ENCODE measurements at regions not wholly inside any gene's neighbourhood (a gene's known extent, or its start where the extent isn't known, plus 50 kb on each side); places are given as distances from the start of the nearest gene placed in this dataset.

- no peak for TF ChIP-seq CTCF (conservative IDR thresholded peaks at IDR 0.05)
Observed at GRCh38 chr3:13723676-13724207, 156.1 kb downstream of the WNT7A start.

More at GRCh38 chr3:13723676-13724207, 156.1 kb downstream of the WNT7A start:
- Histone ChIP-seq H2AFZ (ENCODE audit: low read length) (no peak overlapping the region), H3K79me1 (ENCODE audit: insufficient read depth, low read depth, low read length, poor library complexity, severe bottlenecking) (no peaks in the 10 kb centered on the region), H4K8ac (replicated peaks; ENCODE audit: insufficient read length, low read depth, low read length) (no peak overlapping the region), H3K27ac (ENCODE audit: insufficient read length, low read depth, low read length) (no peak overlapping the region), H2BK5ac (ENCODE audit: insufficient read length, low read length) (no peak overlapping the region), H3T11ph (ENCODE audit: low read length) (no peak overlapping the region), H3K9me3 (ENCODE audit: control insufficient read depth, low read depth, low read length) (no peaks in the 10 kb centered on the region), H3K27me3 (ENCODE audit: insufficient read depth, low read length) (no peaks in the 10 kb centered on the region), H2BK120ac (ENCODE audit: low read depth, low read length, poor library complexity, severe bottlenecking) (no peak overlapping the region), H3K23ac (ENCODE audit: insufficient read length, low read depth, low read length) (no peak overlapping the region), H4K91ac (ENCODE audit: insufficient read length, low read depth, low read length) (no peak overlapping the region), H4K5ac (ENCODE audit: insufficient read length, low read depth, low read length) (no peak overlapping the region), H4K20me1 (ENCODE audit: control insufficient read depth, insufficient read depth, insufficient read length) (no peaks in the 10 kb centered on the region), H2BK12ac (ENCODE audit: insufficient read length, low read depth, low read length) (no peak overlapping the region), H3K9ac (ENCODE audit: extremely low read depth, insufficient read length, low read length) (no peak overlapping the region), H3K4me2 (ENCODE audit: insufficient read depth, insufficient read length, low read length) (no peak overlapping the region), H3K79me2 (ENCODE audit: insufficient read depth, low read length) (no peaks in the 10 kb centered on the region), H3K14ac (ENCODE audit: insufficient read depth, low read length) (no peak overlapping the region), H3K23me2 (ENCODE audit: insufficient read length, low read depth, low read length, poor library complexity, severe bottlenecking) (no peaks in the 10 kb centered on the region), H3K4ac (ENCODE audit: low read depth, low read length) (no peak overlapping the region), H2BK15ac (ENCODE audit: low read depth, low read length) (no peak overlapping the region), H3K56ac (ENCODE audit: insufficient read length, low read depth, low read length) (no peak overlapping the region), H2BK20ac (ENCODE audit: low read depth, low read length, poor library complexity, severe bottlenecking) (no peak overlapping the region), H3K18ac (ENCODE audit: insufficient read length, low read depth, low read length) (no peak overlapping the region), H2AK5ac (ENCODE audit: insufficient read length, low read length) (no peak overlapping the region), H3K4me1 (ENCODE audit: insufficient read depth, low read length) (peaks cover 7% of the 10 kb centered on the region; the same call in 1 of the 2 replicates)
- H3K27me3 Mint-ChIP-seq (ENCODE audit: low read depth), result no peaks in the 10 kb centered on the region
- peaks cover 10 to 27% (median 14%) of the 10 kb centered on the region in 3 experiments for H3K36me3 Mint-ChIP-seq (ENCODE audit: insufficient read depth in 1 of 3, low read depth in 3 of 3)
- H3K9me3 Mint-ChIP-seq, result peaks cover 26 to 31% of the 10 kb centered on the region in 2 experiments
- WGBS (ENCODE audit: extremely low coverage, insufficient read length, low lambda C conversion rate), result no CpG with 5 or more reads among the region's 4 CpGs
- H3K4me3 Mint-ChIP-seq, result no peak overlapping the region
- DNase-seq, result no peak
- H3K27ac Mint-ChIP-seq, result no peak overlapping the region
- peaks cover 21% of the 10 kb centered on the region in 2 experiments for H3K4me1 Mint-ChIP-seq

Data from H9 (cell line).